Nephron (organoid): ENCODE measurements at regions not wholly inside any gene's neighbourhood (a gene's known extent, or its start where the extent isn't known, plus 50 kb on each side); places are given as distances from the start of the nearest gene placed in this dataset.

ENCODE experiments used
- H3K27ac Mint-ChIP-seq, 3 experiments: 2 replicates each; pipeline ENCODE4 v1.8.0; 2020; ENCODE audit warnings: mixed read lengths in 3 of 3, mild to moderate bottlenecking in 2 of 3, moderate library complexity in 1 of 3
- H3K27me3 Mint-ChIP-seq: 2 replicates; pipeline ENCODE4 v1.8.0; 2021; ENCODE audit warnings: low read depth, mild to moderate bottlenecking, moderate library complexity, mixed read lengths
- H3K36me3 Mint-ChIP-seq: 2 replicates; pipeline ENCODE4 v1.8.0; 2020; ENCODE audit warnings: low read depth, mixed read lengths
- H3K4me1 Mint-ChIP-seq: 2 replicates; pipeline ENCODE4 v1.8.0; 2020; ENCODE audit warnings: mixed read lengths
- H3K4me3 Mint-ChIP-seq, 3 experiments: 2 replicates each; pipeline ENCODE4 v1.8.0; 2020; ENCODE audit warnings: mild to moderate bottlenecking in 3 of 3, mixed read lengths in 3 of 3, moderate library complexity in 2 of 3
- H3K9me3 Mint-ChIP-seq: 2 replicates; pipeline ENCODE4 v1.8.0; 2020; ENCODE audit warnings: mixed read lengths
- TF ChIP-seq, protein P1 (sequence below), 3 experiments: fragments of 200-600 bp; sonication (generic); IDR thresholded peaks; one replicate each; pipeline ENCODE4 v1.5.0; 2021; ENCODE audit warnings: antibody characterized with exemption in 3 of 3; ENCODE audit not compliant: unreplicated experiment in 3 of 3

DNA sequence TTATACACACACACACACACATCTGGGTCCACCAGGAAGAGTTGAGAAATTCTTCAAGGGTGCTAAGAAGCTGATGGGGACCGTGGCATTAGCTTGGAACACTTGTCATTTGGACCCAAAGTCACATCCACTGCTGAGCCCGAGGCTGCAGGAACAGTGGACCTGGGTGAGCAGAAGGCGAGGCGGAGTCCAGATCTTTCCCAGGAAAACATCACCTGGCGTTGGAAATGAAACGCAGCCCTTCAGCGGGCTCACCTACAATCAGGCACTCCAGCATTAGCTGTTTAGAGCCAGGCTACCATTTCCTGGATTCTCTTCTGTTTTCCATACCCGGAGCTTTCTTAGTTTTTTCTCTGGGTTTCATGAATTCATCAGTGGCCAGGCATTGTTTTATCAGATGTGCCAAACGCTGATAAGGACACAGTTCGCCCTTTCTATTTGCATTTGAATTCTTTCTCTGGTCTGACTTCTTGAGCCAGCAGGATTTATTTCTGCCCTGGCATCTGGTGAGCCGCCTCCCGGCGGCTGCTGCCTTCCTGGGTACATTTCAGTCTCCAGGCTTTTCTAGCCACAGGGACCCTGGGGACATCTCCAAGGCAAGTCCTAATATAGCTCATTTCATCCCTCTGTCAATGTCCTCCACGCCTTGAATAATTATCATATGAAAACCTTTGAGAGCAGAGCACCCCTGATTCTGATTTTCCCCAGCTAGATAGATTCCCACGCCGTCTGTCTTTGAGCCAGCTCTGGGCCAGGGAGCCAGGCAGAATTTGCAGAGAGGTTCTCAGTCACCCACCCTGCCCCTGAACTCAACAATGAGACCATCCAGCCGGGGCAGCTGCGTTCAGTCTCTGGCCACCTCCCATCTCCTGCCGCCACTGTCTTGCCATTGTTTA, 170.9 kb downstream of the TTLL2 start:
- TF ChIP-seq, protein P1, sequence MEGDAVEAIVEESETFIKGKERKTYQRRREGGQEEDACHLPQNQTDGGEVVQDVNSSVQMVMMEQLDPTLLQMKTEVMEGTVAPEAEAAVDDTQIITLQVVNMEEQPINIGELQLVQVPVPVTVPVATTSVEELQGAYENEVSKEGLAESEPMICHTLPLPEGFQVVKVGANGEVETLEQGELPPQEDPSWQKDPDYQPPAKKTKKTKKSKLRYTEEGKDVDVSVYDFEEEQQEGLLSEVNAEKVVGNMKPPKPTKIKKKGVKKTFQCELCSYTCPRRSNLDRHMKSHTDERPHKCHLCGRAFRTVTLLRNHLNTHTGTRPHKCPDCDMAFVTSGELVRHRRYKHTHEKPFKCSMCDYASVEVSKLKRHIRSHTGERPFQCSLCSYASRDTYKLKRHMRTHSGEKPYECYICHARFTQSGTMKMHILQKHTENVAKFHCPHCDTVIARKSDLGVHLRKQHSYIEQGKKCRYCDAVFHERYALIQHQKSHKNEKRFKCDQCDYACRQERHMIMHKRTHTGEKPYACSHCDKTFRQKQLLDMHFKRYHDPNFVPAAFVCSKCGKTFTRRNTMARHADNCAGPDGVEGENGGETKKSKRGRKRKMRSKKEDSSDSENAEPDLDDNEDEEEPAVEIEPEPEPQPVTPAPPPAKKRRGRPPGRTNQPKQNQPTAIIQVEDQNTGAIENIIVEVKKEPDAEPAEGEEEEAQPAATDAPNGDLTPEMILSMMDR (IDR thresholded peaks at IDR 0.05; ENCODE audit: unreplicated experiment in 3 of 3), result no peak
- Mint-ChIP-seq H3K4me1 (peaks cover 51% of the 10 kb centered on the region), H3K36me3 (peaks cover 3% of the 10 kb centered on the region), H3K9me3 (no peaks in the 10 kb centered on the region), H3K27ac (peak overlapping the region; percentile 26 to 60 (median 43)), H3K4me3 (no peak overlapping the region), H3K27me3 (peaks cover 9% of the 10 kb centered on the region)

DNA sequence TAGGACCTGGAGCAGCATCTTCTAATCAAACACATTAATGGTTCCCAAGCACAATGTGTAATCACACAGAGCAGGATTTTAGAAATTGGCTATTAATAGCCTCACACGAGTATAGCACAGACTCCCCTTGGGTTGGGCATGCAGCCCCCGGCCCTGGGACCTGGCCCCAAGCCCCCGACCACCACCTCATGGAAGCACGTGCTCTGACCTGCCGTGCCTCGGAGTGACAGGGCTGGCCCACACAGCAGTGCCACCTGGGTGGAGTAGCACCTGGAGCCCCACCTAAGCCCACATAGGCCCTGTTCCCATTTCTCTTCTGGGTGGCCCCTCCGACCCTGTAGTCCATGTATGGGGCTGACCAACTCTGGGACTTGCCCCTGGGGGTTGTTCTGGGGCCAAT, 171.8 kb downstream of the TTLL2 start:
- H3K9me3 Mint-ChIP-seq, result no peaks in the 10 kb centered on the region
- H3K27ac Mint-ChIP-seq, result peak overlapping the region; percentile 26 to 52 (median 43)
- H3K36me3 Mint-ChIP-seq, result peaks cover 3% of the 10 kb centered on the region
- TF ChIP-seq, protein P1 (IDR thresholded peaks at IDR 0.05; ENCODE audit: unreplicated experiment in 3 of 3), result no peak
- peaks cover 13% of the 10 kb centered on the region for H3K27me3 Mint-ChIP-seq
- no peak overlapping the region for H3K4me3 Mint-ChIP-seq
- H3K4me1 Mint-ChIP-seq, result peaks cover 43% of the 10 kb centered on the region

DNA sequence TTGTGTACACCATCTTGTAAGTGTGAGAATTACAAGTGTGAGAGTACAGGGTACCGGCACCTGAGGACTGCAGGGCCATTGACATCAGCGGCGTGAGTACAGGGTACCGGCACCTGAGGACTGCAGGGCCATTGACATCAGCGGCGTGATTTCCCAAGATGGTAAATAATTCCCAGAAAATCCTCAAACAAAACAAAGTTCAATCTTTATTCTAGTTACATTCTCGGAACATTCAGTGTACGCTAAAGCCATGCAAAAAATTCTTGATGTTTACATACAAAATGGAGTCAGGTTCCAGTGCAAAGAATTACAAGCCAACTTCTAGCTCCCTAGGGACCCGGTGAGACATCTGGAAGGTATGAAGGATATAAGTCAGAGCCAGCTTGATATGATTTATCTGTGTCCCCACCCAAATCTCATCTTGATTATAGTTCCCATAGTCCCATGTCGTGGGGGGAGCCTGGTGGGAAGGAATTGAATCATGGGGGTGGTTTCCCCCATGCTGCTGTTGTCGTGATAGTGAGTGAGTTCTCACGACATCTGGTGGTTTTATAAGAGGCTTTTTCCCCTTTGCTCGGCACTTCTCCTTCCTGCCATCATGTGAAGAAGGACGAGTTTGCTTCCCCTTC, 172.7 kb downstream of the TTLL2 start:
- H3K4me1 Mint-ChIP-seq, result peaks cover 38% of the 10 kb centered on the region
- no peaks in the 10 kb centered on the region for H3K9me3 Mint-ChIP-seq
- H3K27ac Mint-ChIP-seq, result peak overlapping the region in 1 of 3 experiments; percentile 2
- TF ChIP-seq, protein P1 (IDR thresholded peaks at IDR 0.05; ENCODE audit: unreplicated experiment in 3 of 3), result no peak
- peaks cover 3% of the 10 kb centered on the region for H3K36me3 Mint-ChIP-seq
- H3K4me3 Mint-ChIP-seq, result no peak overlapping the region
- H3K27me3 Mint-ChIP-seq, result peaks cover 9% of the 10 kb centered on the region

DNA sequence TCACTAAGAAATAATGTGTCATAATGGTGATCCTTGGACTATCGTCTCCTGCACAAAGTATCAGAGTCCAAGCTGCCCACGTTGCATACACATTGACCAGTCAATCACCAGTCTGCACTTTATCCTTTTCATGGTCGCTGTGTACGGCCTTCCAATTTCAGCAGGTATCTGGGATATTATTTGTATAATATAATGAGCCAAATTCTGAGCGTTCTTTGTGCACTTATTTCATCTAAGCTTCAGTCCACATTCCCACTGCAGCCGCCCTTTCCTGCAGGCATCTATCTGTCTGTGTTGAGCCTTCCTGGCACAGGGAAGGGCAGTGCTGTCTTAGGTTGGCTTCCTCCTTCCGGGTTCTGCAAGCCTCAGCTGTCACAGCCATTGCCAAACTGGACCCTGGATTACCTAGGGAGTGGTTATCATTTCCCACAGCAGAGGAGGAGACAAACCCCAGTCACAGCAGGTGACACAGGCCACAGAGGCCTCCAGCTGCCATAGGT, 174.3 kb downstream of the TTLL2 start:
- Mint-ChIP-seq H3K4me3 (no peak overlapping the region), H3K4me1 (peaks cover 26% of the 10 kb centered on the region), H3K9me3 (no peaks in the 10 kb centered on the region), H3K27ac (no peak overlapping the region), H3K27me3 (peaks cover 12% of the 10 kb centered on the region), H3K36me3 (no peaks in the 10 kb centered on the region)
- TF ChIP-seq, protein P1 (IDR thresholded peaks at IDR 0.05; ENCODE audit: unreplicated experiment in 3 of 3), result no peak

DNA sequence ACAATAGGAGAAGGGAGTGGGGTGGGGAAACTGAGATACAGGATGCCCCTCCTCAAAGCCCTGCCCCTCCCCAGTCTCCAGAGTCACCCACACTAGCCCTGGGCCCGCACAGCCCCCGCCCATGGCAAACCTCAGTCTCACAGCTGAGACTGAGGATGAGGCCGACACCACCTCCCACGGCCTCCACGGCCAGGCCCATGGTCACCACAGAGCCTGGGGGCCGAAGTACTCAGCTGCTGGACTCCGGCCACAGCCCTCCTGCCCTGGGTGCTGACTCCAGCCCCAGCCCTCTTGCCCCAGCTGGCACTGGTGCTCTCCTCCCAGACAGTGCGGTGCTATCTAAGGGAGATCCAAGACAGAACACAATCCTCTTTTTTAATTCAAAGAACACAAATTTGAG, 176.1 kb downstream of the TTLL2 start:
- peaks cover 20% of the 10 kb centered on the region for H3K4me1 Mint-ChIP-seq

More for the DNA sequence above, 176.1 kb downstream of the TTLL2 start:
- Mint-ChIP-seq H3K9me3 (no peaks in the 10 kb centered on the region), H3K27me3 (peaks cover 20% of the 10 kb centered on the region), H3K27ac (no peak overlapping the region), H3K36me3 (no peaks in the 10 kb centered on the region), H3K4me3 (no peak overlapping the region)
- TF ChIP-seq, protein P1 (IDR thresholded peaks at IDR 0.05; ENCODE audit: unreplicated experiment in 3 of 3), result no peak
